GM11168 (cell line): ENCODE measurements at regions not wholly inside any gene's neighbourhood (a gene's known extent, or its start where the extent isn't known, plus 50 kb on each side); places are given as distances from the start of the nearest gene placed in this dataset.

ENCODE experiments used
- in situ Hi-C: fragments of 300-500 bp; cut with MboI; formaldehyde crosslinking; loops from one replicate; pipeline ENCODE4 v1.12.0; 2022; ENCODE audit warnings: low sequenced_read_pairs; ENCODE audit not compliant: unreplicated experiment

DNA sequence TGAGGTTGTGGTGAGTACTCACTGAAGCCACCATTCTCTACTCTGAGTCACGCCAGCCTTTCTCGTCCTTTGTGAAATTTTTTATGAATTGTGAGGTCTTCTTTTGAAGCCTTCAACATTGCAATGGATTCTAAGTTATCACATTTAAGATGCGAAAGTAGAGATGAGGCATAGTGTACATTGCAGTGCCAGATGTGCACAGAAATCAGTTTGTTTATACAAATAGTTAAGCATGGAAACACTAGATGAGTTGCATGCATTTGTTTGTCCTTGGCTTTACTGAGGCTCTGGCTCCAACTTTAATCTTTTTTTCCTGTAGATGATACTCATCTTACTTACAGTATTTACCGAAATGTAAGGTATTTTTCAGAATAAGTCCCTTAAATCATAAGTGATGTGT is 453.7 kb upstream of the RIOK2 start:
- in situ Hi-C loops: no loop called here

- in situ Hi-C loops: no loop called here
Observed at GRCh38 chr5:97641081-97641480, 458.0 kb upstream of the RIOK2 start.

- in situ Hi-C loops: no loop called here
Observed at GRCh38 chr5:97644206-97644605, 461.2 kb upstream of the RIOK2 start.

DNA sequence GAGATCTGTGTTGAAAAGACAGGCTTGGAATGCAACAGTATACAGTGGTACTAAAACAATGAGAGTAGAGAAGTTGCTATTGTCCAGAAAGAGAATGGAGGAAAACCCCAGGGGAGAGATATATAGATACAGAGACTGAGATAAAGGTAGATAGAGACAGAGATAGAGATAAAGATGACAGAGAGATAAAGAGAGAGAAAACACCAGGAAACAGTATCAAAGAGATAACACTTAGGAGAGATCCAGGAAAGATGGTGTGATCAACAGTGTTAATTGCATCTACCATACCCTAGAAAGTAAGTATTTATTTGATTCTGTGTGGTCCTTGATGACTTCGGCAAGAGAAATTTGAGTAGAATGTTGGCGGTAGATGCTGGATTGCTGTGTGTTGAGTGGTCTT is 461.8 kb upstream of the RIOK2 start:
- in situ Hi-C loops: no loop called here

DNA sequence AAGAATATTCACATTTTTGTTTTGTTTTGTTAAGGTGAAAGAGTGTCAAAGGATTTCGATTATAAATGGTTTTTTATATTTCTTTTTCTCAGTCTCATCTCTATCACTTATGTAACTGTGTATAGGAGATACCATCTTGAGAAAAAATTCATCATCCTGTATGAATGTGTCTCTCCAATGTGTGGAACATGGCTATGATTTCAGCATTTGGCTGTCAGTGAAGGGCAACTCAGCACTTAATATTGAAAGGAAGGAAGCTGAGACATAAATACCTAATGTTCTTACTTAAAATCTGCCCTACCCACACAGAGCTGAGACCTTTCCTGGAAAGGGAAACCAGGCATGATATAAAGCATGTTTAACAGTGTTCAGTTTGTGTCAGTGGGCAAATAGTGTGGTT is 474.2 kb upstream of the RIOK2 start:
- in situ Hi-C loops: no loop called here

DNA sequence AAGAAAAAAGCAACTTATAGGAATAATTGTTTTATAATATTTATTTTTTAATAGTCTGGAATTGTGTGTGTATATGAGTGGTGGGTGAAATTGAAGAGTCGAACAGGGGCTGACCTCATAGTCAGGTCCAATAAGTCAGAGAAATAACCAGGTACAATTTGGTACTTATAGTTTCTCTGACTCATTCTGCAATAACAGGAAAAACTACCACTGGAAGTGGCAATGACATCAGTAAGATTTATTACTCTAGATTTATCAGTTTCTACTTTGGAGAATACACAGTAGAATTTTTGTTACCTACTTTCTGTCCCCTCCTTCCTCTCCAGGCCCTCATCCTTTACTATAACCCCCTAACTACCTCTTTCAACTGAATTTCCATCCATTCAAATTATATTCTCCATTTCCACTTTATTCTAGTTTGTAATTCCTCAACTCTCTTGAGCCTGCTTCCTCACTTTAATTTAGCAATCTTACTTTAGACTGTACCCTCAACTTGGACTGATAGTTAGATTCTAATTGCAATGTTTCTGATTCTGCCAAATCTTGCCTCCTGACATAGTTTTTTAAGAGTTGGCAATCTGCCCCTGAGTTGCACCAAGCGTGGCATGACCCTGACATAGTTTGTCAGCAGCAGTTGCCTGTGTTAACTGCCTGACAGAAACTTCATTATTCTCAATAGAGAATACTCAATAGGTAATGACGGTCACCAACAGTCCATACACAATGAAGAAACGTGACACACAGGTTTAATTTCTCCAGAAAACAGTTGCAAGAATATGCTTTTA is 475.3 kb upstream of the RIOK2 start:
- in situ Hi-C loops: no loop called here

- in situ Hi-C loops: no loop called here
Observed at GRCh38 chr5:97666783-97667182, 483.7 kb upstream of the RIOK2 start.

GRCh38 chr5:97670447-97670846 is 487.4 kb upstream of the RIOK2 start:
- in situ Hi-C loops: no loop called here

GRCh38 chr5:97676608-97677007 is 493.6 kb upstream of the RIOK2 start:
- in situ Hi-C loops: no loop called here

- in situ Hi-C loops: no loop called here
Observed at GRCh38 chr5:97694091-97694490, 511.0 kb upstream of the RIOK2 start.

- in situ Hi-C loops: no loop called here
Observed at GRCh38 chr5:97714424-97714823, 531.4 kb upstream of the RIOK2 start.

GRCh38 chr5:97726106-97726505 is 543.1 kb upstream of the RIOK2 start:
- in situ Hi-C loops: no loop called here

DNA sequence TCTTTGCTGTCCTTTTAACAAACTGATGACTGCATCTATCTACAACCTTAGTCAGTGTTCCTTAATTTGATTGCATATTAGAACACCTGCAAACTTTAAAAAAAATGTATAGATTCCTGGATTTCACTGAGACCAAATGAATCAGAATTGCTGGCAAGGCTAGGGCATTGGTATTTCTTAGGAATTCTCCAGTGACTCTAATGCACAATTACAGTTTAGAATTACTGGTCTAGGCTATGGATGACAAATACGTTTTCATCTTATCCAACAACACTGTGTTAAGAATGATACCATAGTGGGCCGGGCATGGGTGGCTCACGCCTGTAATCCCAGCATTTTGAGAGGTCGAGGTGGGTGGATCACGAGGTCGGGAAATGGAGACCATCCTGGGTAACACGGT is 545.9 kb upstream of the RIOK2 start:
- in situ Hi-C loops: no loop called here

DNA sequence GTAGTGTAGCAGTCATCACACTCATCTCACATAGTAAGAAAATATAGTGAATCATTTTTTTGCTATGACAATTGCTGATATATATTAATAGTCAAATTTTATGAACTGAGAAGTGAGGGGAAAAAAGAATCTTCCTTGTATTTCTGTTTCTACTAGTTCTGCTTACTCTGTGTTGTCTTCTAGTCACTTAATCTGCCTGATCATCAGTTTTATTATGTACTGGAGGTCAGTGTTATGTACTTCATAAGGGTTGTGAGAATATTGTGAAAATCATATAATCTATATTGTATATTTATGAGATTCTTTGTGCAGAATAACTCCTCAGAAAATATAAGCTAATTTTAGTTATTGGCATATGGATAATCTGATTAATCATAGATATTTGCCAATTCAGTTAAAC is 546.9 kb upstream of the RIOK2 start:
- in situ Hi-C loops: no loop called here

- in situ Hi-C loops: no loop called here
Observed at GRCh38 chr5:97735209-97735608, 552.2 kb upstream of the RIOK2 start.

- in situ Hi-C loops: no loop called here
Observed at GRCh38 chr5:97737608-97738007, 554.6 kb upstream of the RIOK2 start.

DNA sequence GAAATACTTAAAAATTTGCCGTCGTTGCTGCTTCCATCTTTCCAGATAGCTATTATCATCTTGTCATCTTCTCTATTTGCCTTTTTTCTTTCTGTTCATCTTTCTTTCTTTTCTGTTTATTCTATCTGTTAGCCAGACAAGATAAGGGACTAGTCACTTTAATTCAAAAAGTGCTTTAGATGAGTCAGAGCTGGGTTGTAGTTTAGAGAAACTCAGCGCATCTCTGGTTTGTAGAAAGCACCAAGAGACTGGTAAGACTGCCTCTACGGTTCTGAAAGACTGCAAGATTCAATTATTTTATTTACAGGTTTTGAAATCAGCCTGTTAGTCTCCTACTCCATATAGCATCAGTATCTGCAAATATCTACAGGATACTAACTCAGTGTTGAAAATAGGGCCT is 562.8 kb upstream of the RIOK2 start:
- in situ Hi-C loops: no loop called here

DNA sequence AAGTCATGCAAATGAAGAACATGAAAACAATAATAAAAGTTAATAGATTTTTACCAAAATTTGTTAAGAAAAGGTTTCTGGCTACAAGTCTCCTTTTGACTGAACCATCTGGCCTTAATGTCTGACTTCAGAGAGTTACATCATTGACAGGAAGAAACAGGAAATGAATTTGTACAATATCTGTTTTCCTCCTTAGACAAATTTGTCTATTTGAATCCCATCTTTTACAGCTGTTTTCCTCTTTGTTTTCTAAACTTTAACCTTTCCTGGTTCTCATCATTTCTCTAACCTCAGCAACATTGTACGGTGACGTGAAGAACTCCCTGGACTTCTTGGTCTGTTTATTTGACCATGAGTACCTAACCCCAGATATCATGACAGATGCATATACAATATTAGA is 567.5 kb upstream of the RIOK2 start:
- in situ Hi-C loops: no loop called here

DNA sequence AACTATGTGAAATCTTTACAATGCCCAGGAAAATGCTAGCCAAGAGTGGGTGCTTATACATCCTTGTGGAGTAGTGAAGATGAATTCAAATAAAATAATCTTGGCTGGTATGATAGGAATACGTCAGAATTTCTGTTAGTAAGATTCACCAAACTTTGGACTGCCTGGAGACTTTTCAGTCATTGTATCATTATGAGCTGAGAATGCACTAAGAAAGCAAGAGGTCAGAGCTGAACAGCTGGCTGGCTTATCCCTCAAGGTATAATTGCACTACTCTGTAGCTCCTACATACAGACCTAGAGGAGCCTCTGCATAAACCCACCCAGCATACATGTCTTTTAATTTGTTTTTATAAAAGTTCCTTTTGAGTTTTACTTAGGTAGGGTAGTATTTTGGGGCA is 568.5 kb upstream of the RIOK2 start:
- in situ Hi-C loops: no loop called here

- in situ Hi-C loops: no loop called here
Observed at GRCh38 chr5:97752871-97753270, 569.8 kb upstream of the RIOK2 start.

GRCh38 chr5:97762483-97762882 is 579.4 kb upstream of the RIOK2 start:
- in situ Hi-C loops: no loop called here

GRCh38 chr5:97764700-97765099 is 581.7 kb upstream of the RIOK2 start:
- in situ Hi-C loops: no loop called here

DNA sequence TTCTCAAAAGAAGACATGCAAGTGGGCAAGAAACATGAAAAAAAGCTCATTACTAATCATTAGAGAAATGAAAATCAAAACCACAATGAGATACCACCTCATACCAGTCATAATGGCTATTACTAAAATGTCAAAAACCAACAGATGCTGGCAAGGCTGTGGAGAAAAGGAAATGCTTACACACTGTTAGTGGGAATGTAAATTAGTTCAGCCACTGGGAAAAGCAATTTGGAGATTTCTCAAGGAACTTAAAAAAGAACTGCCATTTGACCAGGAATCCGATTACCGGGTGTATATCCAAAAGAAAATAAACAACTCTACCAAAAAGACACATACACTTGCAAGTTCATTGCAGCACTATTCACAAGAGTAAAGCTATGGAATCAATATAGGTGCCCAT is 595.4 kb upstream of the RIOK2 start:
- in situ Hi-C loops: no loop called here
